Transverse colon (tissue), 4 donors: ENCODE measurements at regions not wholly inside any gene's neighbourhood (a gene's known extent, or its start where the extent isn't known, plus 50 kb on each side); places are given as distances from the start of the nearest gene placed in this dataset.

ENCODE experiments used
- DNase-seq: peaks from one replicate; pipeline ENCODE4 v3.0.0-alpha.2; 2019
- H3K27ac ChIP-seq, 4 donors: fragments of 200-600 bp; sonication (generic); 2 replicates each; pipeline ENCODE4 v1.5.1; 2016 to 2018; ENCODE audit warnings: inconsistent platforms in 4 of 4
- H3K27me3 ChIP-seq: fragments of 200-600 bp; sonication (generic); 2 replicates; pipeline ENCODE4 v1.5.1; 2017; ENCODE audit warnings: inconsistent platforms
- H3K36me3 ChIP-seq, 4 donors: fragments of 200-600 bp; sonication (generic); 2 replicates each; pipeline ENCODE4 v1.5.1; 2017 to 2019; ENCODE audit warnings: inconsistent platforms in 4 of 4
- H3K4me1 ChIP-seq, 4 donors: fragments of 200-600 bp; sonication (generic); 2 replicates each; pipeline ENCODE4 v1.5.1; 2017 to 2020; ENCODE audit warnings: inconsistent platforms in 4 of 4
- H3K4me3 ChIP-seq, 4 donors: fragments of 200-600 bp; sonication (generic); 1 replicate in 1 of 4; 2 replicates in 3 of 4; pipeline versions ENCODE4 v1.5.1 to v1.6.1; 2017 to 2019; ENCODE audit warnings: inconsistent platforms in 4 of 4
- H3K9me3 ChIP-seq, 2 donors: fragments of 200-600 bp; sonication (generic); 2 replicates each; pipeline ENCODE4 v1.5.1; 2017 to 2019; ENCODE audit warnings: inconsistent platforms in 2 of 2
- EP300 ChIP-seq: sonication (generic); formaldehyde crosslinking; IDR thresholded peaks from one replicate; pipeline ENCODE4 v1.6.1; 2017; ENCODE audit warnings: antibody characterized with exemption, low read depth
- POLR2A ChIP-seq: fragments of 450-650 bp; IDR thresholded peaks from one replicate; pipeline ENCODE4 v1.6.1; 2016; ENCODE audit warnings: antibody characterized with exemption, mild to moderate bottlenecking, moderate library complexity
- POLR2AphosphoS5 ChIP-seq, 3 donors: sonication (generic); formaldehyde crosslinking; IDR thresholded peaks; one replicate each; pipeline ENCODE4 v1.6.1; 2016; ENCODE audit warnings: antibody characterized with exemption in 3 of 3
- WGBS, 2 donors: methylation state at CpG; one replicate each; pipeline ENCODE4 v1.1.5; 2018; ENCODE audit warnings: low coverage in 1 of 2; 5-methylcytosine and 5-hydroxymethylcytosine counted together
- in situ Hi-C, 4 donors: fragments of 200-750 bp; cut with MboI; loops; one replicate each; pipeline versions ENCODE4 v1.15.0 to v1.15.1; 2017; ENCODE audit warnings: low sequenced_read_pairs in 3 of 4, low pct_ligation_motif_present in 1 of 4, low pct_unique_long_range_greater_than_20kb in 1 of 4
- intact Hi-C: fragments of 100-400 bp; cut with DNase I; formaldehyde crosslinking; loops from one replicate; pipeline ENCODE4 v1.15.1; 2023; ENCODE audit warnings: low total_unique reads
- TF ChIP-seq, protein P1 (sequence below), 5 experiments: fragments of 200-600 bp in 3 of 5; fragments of 450-650 bp in 2 of 5; sonication (generic) in 3 of 5; IDR thresholded peaks; 1 replicate in 2 of 5; 2 replicates in 3 of 5; pipeline ENCODE4 v1.5.1; 2016 to 2017; ENCODE audit warnings: antibody characterized with exemption in 5 of 5, inconsistent platforms in 3 of 5, mild to moderate bottlenecking in 2 of 5, moderate library complexity in 1 of 5

DNA sequence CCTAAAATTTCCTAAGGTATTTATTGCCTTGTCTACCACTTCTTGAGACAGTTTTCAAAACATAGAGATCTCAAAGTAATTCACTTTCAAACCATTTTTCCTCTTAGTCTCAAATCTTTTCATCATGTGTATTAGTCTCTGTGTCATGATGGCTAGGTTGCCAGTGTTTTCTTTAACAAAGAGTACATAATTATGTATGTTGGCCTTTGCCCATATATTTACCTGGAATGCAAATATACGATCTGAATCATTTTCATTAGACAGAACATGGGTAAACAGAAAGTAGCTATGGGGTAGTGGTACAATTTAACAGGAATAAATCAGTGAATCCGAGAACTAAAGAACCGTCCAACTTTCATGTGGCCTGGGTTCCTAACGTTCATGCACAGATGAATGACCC is 852.1 kb upstream of the MBL2 start:
- no peaks in the 10 kb centered on the region for H3K9me3 ChIP-seq
- no peak for DNase-seq
- no peaks in the 10 kb centered on the region for H3K36me3 ChIP-seq
- TF ChIP-seq POLR2AphosphoS5 (IDR thresholded peaks at IDR 0.05) (no peak), EP300 (no peak)
- TF ChIP-seq, protein P1, sequence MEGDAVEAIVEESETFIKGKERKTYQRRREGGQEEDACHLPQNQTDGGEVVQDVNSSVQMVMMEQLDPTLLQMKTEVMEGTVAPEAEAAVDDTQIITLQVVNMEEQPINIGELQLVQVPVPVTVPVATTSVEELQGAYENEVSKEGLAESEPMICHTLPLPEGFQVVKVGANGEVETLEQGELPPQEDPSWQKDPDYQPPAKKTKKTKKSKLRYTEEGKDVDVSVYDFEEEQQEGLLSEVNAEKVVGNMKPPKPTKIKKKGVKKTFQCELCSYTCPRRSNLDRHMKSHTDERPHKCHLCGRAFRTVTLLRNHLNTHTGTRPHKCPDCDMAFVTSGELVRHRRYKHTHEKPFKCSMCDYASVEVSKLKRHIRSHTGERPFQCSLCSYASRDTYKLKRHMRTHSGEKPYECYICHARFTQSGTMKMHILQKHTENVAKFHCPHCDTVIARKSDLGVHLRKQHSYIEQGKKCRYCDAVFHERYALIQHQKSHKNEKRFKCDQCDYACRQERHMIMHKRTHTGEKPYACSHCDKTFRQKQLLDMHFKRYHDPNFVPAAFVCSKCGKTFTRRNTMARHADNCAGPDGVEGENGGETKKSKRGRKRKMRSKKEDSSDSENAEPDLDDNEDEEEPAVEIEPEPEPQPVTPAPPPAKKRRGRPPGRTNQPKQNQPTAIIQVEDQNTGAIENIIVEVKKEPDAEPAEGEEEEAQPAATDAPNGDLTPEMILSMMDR (IDR thresholded peaks at IDR 0.05): no peak
- H3K27ac ChIP-seq: no peak overlapping the region
- no peaks in the 10 kb centered on the region for H3K4me1 ChIP-seq
- intact Hi-C loops: no loop called here
- in situ Hi-C loops: no loop called here
- 17 to 72% methylated on average over 1 to 4 of the region's 4 CpGs for WGBS, 2 donors
- H3K27me3 ChIP-seq: no peaks in the 10 kb centered on the region
- H3K4me3 ChIP-seq: no peak overlapping the region

DNA sequence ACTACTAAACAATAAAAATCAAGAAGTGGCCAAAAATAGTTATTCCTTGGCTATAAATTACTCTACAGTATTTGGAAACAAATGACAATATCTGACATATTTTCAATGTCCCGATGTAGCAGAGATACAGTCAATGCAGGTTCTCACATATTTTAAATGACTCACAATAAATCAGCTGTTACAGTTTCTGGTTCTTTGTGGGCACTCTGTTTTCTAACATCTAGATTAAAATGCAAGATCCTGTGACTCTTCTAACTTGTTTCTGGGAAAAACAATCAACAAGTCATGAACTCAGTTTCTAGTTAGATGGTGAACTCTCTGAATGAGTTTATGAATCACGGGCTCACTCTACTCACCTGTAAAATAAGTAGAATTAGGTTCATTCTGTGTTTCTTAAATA is 849.6 kb upstream of the MBL2 start:
- Histone ChIP-seq H3K4me3 (no peak overlapping the region), H3K36me3 (no peaks in the 10 kb centered on the region), H3K27me3 (no peaks in the 10 kb centered on the region), H3K9me3 (no peaks in the 10 kb centered on the region), H3K4me1 (no peaks in the 10 kb centered on the region), H3K27ac (no peak overlapping the region)
- TF ChIP-seq POLR2A (no peak), POLR2AphosphoS5 (IDR thresholded peaks at IDR 0.05) (no peak), EP300 (no peak)
- TF ChIP-seq, protein P1 (IDR thresholded peaks at IDR 0.05): no peak
- in situ Hi-C loops (no loop called here), intact Hi-C loops (no loop called here)
- 64 to 76% methylated on average over 1 to 2 of the region's 2 CpGs for WGBS, 2 donors
- no peak for DNase-seq

DNA sequence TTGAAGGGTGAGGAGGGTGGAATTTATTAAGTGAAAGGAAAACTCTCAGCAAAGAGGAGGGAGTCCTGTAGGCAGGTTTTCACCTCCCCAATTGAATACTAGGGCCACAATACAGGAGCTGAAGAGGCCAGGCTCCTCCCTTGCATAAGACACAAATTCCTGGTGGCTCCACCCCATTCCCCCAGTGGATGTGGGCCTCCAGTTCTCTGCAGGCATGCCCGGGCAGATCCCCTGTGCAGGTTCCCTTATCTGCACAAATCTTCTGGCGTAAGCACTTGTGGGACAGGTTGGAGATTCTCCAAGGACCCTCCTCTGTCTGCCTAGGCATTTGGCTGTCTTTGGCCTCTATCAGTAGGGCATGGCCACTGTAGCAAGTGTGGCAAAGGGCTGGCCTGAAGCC is 847.1 kb upstream of the MBL2 start:
- intact Hi-C loops (no loop called here), in situ Hi-C loops (no loop called here)
- Histone ChIP-seq H3K27ac (no peak overlapping the region), H3K4me1 (no peaks in the 10 kb centered on the region), H3K36me3 (no peaks in the 10 kb centered on the region), H3K4me3 (no peak overlapping the region), H3K9me3 (no peaks in the 10 kb centered on the region), H3K27me3 (no peaks in the 10 kb centered on the region)
- no peak for TF ChIP-seq EP300
- TF ChIP-seq POLR2AphosphoS5 (IDR thresholded peaks at IDR 0.05): no peak
- no peak for TF ChIP-seq POLR2A
- TF ChIP-seq, protein P1 (IDR thresholded peaks at IDR 0.05): no peak
- 94% methylated on average over 2 of the region's 2 CpGs; no CpG with 5 or more reads in 1 of the 2 donors for WGBS, 2 donors
- DNase-seq: no peak

- TF ChIP-seq EP300 (no peak), POLR2AphosphoS5 (IDR thresholded peaks at IDR 0.05) (no peak), POLR2A (no peak)
- TF ChIP-seq, protein P1 (IDR thresholded peaks at IDR 0.05): no peak
- no peak overlapping the region for H3K4me3 ChIP-seq
- in situ Hi-C loops (no loop called here), intact Hi-C loops (no loop called here)
- H3K27me3 ChIP-seq: no peaks in the 10 kb centered on the region
- H3K4me1 ChIP-seq: peaks cover 0 to 5% (median 0%) of the 10 kb centered on the region in 4 donors
- no peak overlapping the region for H3K27ac ChIP-seq
- H3K9me3 ChIP-seq: no peaks in the 10 kb centered on the region
- no peak for DNase-seq
- 32 to 47% methylated on average over 3 of the region's 3 CpGs for WGBS, 2 donors
- no peaks in the 10 kb centered on the region for H3K36me3 ChIP-seq
These were observed 835.1 kb upstream of the MBL2 start for GRCh38 chr10:53607691-53608090.
